GM12872 (cell line): ENCODE measurements at regions not wholly inside any gene's neighbourhood (a gene's known extent, or its start where the extent isn't known, plus 50 kb on each side); places are given as distances from the start of the nearest gene placed in this dataset.

Experiments
- TF ChIP-seq, protein P1 (sequence below): IDR thresholded peaks from 3 replicates; pipeline ENCODE4 v1.5.1; 2011; ENCODE audit warnings: low read depth, mild to moderate bottlenecking, low read length, moderate library complexity; ENCODE audit not compliant: insufficient read depth

DNA sequence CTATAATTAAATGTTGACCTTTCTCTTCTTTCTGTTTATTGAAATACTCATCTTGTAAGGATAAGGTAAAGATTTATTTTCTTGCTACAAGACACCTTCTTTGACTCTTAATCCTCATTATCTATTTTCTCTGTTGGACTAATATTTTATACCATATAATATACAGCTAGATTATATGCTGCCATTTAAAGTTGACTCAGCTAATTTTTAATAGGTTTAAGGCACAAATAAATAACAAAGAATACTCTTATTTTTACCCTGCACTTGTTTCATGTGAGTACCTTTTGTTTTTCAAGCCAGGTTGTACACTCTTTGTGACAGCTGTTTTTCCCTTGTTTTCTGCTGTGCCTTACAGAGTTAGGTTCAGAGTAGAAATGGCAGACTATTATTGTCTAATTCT is 83.9 kb upstream of the ASCC3 start:
- TF ChIP-seq, protein P1, sequence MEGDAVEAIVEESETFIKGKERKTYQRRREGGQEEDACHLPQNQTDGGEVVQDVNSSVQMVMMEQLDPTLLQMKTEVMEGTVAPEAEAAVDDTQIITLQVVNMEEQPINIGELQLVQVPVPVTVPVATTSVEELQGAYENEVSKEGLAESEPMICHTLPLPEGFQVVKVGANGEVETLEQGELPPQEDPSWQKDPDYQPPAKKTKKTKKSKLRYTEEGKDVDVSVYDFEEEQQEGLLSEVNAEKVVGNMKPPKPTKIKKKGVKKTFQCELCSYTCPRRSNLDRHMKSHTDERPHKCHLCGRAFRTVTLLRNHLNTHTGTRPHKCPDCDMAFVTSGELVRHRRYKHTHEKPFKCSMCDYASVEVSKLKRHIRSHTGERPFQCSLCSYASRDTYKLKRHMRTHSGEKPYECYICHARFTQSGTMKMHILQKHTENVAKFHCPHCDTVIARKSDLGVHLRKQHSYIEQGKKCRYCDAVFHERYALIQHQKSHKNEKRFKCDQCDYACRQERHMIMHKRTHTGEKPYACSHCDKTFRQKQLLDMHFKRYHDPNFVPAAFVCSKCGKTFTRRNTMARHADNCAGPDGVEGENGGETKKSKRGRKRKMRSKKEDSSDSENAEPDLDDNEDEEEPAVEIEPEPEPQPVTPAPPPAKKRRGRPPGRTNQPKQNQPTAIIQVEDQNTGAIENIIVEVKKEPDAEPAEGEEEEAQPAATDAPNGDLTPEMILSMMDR, result no peak

DNA sequence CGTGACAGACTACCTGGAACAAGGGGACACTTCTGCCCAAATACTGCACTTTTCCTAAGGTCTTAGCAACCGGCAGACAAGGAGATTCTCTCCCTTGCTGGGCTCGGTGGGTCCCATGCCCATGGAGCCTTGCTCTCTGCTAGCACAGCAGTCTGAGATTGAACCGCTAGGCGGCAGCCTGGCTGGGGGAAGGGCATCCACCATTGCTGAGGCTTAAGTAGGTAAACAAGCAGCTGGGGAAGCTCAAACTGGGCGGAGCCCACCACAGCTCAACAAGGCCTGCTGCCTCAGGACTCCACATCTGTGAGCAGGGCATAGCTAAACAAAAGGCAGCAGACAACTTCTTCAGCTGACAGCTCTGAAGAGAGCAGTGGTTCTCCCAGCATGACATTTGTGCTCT is 87.8 kb upstream of the ASCC3 start:
- TF ChIP-seq, protein P1, result no peak

DNA sequence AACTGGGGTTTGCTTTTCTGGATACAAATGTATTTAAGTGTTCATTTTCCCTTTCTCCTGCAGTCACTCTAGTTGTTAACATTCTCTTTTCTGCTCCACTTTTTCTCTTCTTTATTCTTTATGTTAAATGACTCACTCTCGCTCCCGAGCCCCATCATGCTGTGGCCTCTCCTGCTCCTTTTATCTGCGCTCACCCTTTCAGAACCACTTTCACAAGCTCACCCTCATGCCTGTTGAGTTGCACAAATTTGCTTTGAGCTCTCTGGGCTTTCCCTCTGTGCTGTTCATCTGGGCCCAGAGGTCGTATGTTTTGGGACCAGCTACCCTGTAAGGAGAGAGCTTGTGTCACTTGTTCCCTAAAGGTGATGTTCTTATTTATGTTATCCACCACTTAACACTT is 98.1 kb upstream of the ASCC3 start:
- TF ChIP-seq, protein P1, result no peak

DNA sequence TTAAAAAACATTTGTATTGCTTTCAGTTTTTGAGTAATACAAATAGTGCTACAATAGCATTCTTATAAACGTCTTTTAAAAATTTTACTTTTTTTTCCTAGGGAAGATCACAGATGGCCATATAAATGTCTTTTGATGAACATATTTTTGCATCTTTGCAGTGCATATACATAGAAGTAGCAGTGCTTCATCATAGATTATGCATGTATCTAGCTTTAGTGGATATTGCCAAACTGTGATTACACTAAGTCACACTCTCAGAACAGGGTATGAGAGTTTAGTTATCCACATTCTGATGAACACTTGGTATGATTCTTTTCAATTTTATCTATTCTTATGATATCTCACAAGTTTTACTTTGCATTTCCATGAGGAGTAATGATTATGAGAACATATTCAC is 99.8 kb upstream of the ASCC3 start:
- TF ChIP-seq, protein P1, result no peak

DNA sequence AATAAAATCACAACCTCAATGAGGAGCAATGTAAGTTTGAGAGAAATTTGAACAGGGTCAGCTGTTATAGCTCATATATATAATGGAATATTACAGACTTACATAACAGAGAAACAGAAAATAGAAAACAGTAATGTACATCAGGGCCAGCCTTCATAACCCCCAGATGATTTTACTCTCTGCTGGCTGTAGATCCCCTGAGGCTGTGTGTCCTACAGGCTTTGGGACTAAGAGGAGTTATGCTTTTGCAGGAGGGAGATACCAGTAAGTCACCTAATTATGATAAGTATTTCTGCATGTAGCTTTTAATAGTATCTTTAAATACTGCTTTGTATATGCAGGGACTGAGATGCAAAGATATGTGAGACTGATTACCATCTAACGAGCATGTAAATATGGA is 105.8 kb upstream of the ASCC3 start:
- TF ChIP-seq, protein P1, result no peak

DNA sequence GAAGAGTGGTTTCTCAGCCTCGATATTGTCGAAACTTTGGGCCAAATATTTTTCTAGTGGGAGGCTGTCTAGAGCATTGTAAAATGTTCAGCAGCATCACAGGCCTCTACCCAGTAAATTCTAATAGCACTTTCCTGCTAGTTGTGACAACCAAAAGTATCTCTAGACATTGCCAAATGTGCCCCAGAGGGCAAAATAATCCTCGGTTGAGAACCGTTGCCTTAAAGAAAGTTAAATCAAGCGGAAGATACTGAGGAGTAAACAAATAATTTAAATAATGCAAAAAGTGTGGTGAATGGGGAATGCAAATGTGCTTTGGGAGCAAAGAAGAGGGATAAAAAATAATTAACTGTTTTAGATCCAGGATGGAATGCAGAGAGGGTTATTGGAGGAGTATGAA is 106.4 kb upstream of the ASCC3 start:
- TF ChIP-seq, protein P1, result no peak

DNA sequence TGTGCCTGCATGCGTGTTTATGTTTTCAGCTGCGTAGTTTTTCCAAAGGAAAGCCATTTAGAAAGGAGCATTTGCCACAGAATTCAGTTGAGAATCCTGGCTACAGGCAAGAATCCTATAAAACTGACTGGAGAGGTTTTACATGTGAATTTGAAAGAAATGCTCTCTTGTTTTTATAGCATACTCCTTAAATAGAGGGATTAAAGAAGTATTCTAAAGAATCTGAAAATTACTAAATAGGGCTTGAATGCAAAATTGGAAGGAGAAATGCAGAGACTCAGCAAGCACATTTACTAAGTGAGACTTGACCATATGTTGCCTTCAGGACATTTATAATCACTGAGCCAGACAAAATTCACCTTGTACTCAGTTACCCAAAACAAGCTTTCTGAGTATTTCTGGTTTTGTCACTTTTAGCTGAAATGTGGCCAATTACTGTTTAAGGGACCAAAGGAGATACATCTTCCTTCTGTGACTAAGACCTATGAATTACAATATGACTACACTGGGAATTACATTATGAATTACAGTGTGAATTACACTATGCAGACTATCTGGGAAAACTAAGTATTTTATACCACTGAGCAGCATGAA is 107.4 kb upstream of the ASCC3 start:
- TF ChIP-seq, protein P1, result no peak

DNA sequence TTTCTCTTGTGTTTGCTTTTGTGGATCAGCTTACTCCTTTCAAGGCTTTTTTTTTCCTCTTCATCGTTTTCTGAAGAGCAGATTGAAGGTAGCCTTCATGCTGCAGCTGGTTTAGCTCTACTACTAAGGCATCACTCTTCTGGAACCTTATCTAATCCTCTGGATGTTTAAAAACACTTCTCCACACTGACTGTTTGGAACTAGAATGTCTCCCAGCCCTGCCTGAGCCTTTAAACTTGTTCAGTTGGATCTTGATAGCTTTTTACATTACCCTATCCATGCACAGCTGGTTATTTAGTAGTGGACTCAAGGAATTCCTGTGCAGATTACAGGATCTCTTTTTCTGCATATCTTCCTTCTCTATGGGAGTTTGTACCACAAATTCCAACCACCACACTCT is 108.9 kb upstream of the ASCC3 start:
- TF ChIP-seq, protein P1, result no peak
